Mesodermal cell (in vitro differentiated cells): ENCODE measurements at regions not wholly inside any gene's neighbourhood (a gene's known extent, or its start where the extent isn't known, plus 50 kb on each side); places are given as distances from the start of the nearest gene placed in this dataset.
A peak's percentile ranks its signal among the peaks of the same experiment; 100 is the strongest.
"Not testable (repeated sequence)": the region's sequence is repeated elsewhere in the genome, so short reads cannot be mapped to it uniquely, and the experiment has no call there.

Experiments used
- H3K27ac ChIP-seq: 2 replicates; pipeline ENCODE4 v1.7.0; 2013; ENCODE audit warnings: mild to moderate bottlenecking, low read depth, low read length, moderate library complexity; ENCODE audit not compliant: severe bottlenecking
- H3K36me3 ChIP-seq: 2 replicates; pipeline ENCODE4 v1.7.1; 2013; ENCODE audit warnings: mild to moderate bottlenecking, low read length, moderate library complexity; ENCODE audit not compliant: control insufficient read depth, insufficient read depth
- H3K4me1 ChIP-seq: one replicate; pipeline ENCODE4 v1.7.1; 2013; ENCODE audit warnings: mild to moderate bottlenecking, low read length; ENCODE audit not compliant: insufficient read depth, control insufficient read depth, poor library complexity, severe bottlenecking
- H3K4me3 ChIP-seq: 2 replicates; pipeline ENCODE4 v1.7.0; 2013; ENCODE audit warnings: low read length, control low read depth, mild to moderate bottlenecking; ENCODE audit not compliant: insufficient read depth, poor library complexity, severe bottlenecking; ENCODE audit errors: extremely low read depth
- H3K9me3 ChIP-seq: 2 replicates; pipeline ENCODE4 v1.7.1; 2013; ENCODE audit warnings: mild to moderate bottlenecking, low read length, moderate library complexity; ENCODE audit not compliant: control insufficient read depth
- WGBS, 2 experiments: methylation state at CpG; one replicate each; pipeline ENCODE4 v1.1.5; 2013; ENCODE audit warnings: missing lambda C conversion rate in 2 of 2; ENCODE audit not compliant: insufficient coverage in 2 of 2; 5-methylcytosine and 5-hydroxymethylcytosine counted together

- no peaks in the 10 kb centered on the region for H3K9me3 ChIP-seq
- H3K4me3 ChIP-seq: no peak overlapping the region
- H3K27ac ChIP-seq: no peak overlapping the region
- WGBS, 2 experiments: 67 to 78% methylated on average over 3 of the region's 3 CpGs
- no peaks in the 10 kb centered on the region for H3K36me3 ChIP-seq
- H3K4me1 ChIP-seq: peaks cover 5% of the 10 kb centered on the region
These were observed 148.3 kb upstream of the THY1 start for GRCh38 chr11:119571311-119571710.

- Histone ChIP-seq H3K27ac (peak overlapping the region; percentile 97), H3K4me1 (peaks cover 5% of the 10 kb centered on the region), H3K36me3 (no peaks in the 10 kb centered on the region), H3K4me3 (no peak overlapping the region), H3K9me3 (peaks cover 3% of the 10 kb centered on the region)
- WGBS, 2 experiments: 36 to 44% methylated on average over 6 to 9 of the region's 9 CpGs
These were observed 145.0 kb upstream of the THY1 start for GRCh38 chr11:119567688-119568582.

GRCh38 chr11:119566319-119566718 lies 143.3 kb upstream of the THY1 start:
- Histone ChIP-seq H3K27ac (no peak overlapping the region), H3K4me3 (no peak overlapping the region), H3K9me3 (peaks cover 3% of the 10 kb centered on the region), H3K4me1 (peaks cover 5% of the 10 kb centered on the region), H3K36me3 (no peaks in the 10 kb centered on the region)
- WGBS, 2 experiments: 60 to 100% methylated on average over 1 of the region's 2 CpGs

- not testable (repeated sequence) for H3K9me3 ChIP-seq, H3K36me3 ChIP-seq, H3K27ac ChIP-seq, H3K4me3 ChIP-seq, H3K4me1 ChIP-seq
These were observed 142.7 kb upstream of the THY1 start for GRCh38 chr11:119565693-119566092.

GRCh38 chr11:119560961-119561360 lies 138.0 kb upstream of the THY1 start:
- WGBS, 2 experiments: 86 to 100% methylated on average over 2 to 3 of the region's 4 CpGs
- Histone ChIP-seq H3K36me3 (no peaks in the 10 kb centered on the region), H3K9me3 (peaks cover 3% of the 10 kb centered on the region)

GRCh38 chr11:119560291-119560690 lies 137.3 kb upstream of the THY1 start:
- 77 to 88% methylated on average over 4 to 6 of the region's 6 CpGs for WGBS, 2 experiments
- H3K4me3 ChIP-seq: no peak overlapping the region
- no peak overlapping the region for H3K27ac ChIP-seq
- peaks cover 3% of the 10 kb centered on the region for H3K9me3 ChIP-seq
- no peaks in the 10 kb centered on the region for H3K36me3 ChIP-seq
- no peaks in the 10 kb centered on the region for H3K4me1 ChIP-seq

More at GRCh38 chr11:119560961-119561360, 138.0 kb upstream of the THY1 start:
- Histone ChIP-seq H3K4me1 (no peaks in the 10 kb centered on the region), H3K4me3 (no peak overlapping the region), H3K27ac (no peak overlapping the region)

- Histone ChIP-seq H3K4me3 (no peak overlapping the region), H3K27ac (no peak overlapping the region), H3K4me1 (no peaks in the 10 kb centered on the region), H3K36me3 (no peaks in the 10 kb centered on the region), H3K9me3 (peaks cover 4% of the 10 kb centered on the region)
These were observed 129.1 kb upstream of the THY1 start for GRCh38 chr11:119552106-119552485.

GRCh38 chr11:119551420-119552105 lies 128.6 kb upstream of the THY1 start:
- H3K4me3 ChIP-seq: no peak overlapping the region
- no peaks in the 10 kb centered on the region for H3K4me1 ChIP-seq
- H3K9me3 ChIP-seq: peaks cover 6% of the 10 kb centered on the region
- H3K27ac ChIP-seq: no peak overlapping the region
- H3K36me3 ChIP-seq: no peaks in the 10 kb centered on the region
- no CpG with 5 or more reads among the region's 5 CpGs for WGBS, 2 experiments

- Histone ChIP-seq H3K36me3 (no peaks in the 10 kb centered on the region), H3K9me3 (peaks cover 8% of the 10 kb centered on the region), H3K27ac (no peak overlapping the region), H3K4me1 (no peaks in the 10 kb centered on the region), H3K4me3 (no peak overlapping the region)
- WGBS, 2 experiments: 80% methylated on average over 1 of the region's 2 CpGs; no CpG with 5 or more reads in 1 of the 2 experiments
These were observed 127.2 kb upstream of the THY1 start for GRCh38 chr11:119550053-119550752.

GRCh38 chr11:119547511-119547910 lies 124.5 kb upstream of the THY1 start:
- Histone ChIP-seq H3K4me1 (no peaks in the 10 kb centered on the region), H3K27ac (no peak overlapping the region), H3K4me3 (no peak overlapping the region), H3K36me3 (no peaks in the 10 kb centered on the region), H3K9me3 (peaks cover 8% of the 10 kb centered on the region)
- WGBS, 2 experiments: 88 to 92% methylated on average over 3 to 5 of the region's 5 CpGs
